ENCODE measurements at regions not wholly inside any gene's neighbourhood (a gene's known extent, or its start where the extent isn't known, plus 50 kb on each side); places are given as distances from the start of the nearest gene placed in this dataset.

GRCh38 chr1:30484668-30485067 is 238.7 kb downstream of the MATN1 start:
- no peak for DNase-seq
- TF ChIP-seq GATA1 (IDR thresholded peaks at IDR 0.05; ENCODE audit: low read depth, low read length), result no peak
- TF ChIP-seq POLR2A (IDR thresholded peaks at IDR 0.05; ENCODE audit: low read length), result no peak

GRCh38 chr1:30479575-30479974 is 243.8 kb downstream of the MATN1 start:
- TF ChIP-seq GATA1 (IDR thresholded peaks at IDR 0.05; ENCODE audit: low read depth, low read length) (no peak), POLR2A (IDR thresholded peaks at IDR 0.05; ENCODE audit: low read length) (no peak)

GRCh38 chr1:30478799-30479563 is 244.4 kb downstream of the MATN1 start:
- no peak for DNase-seq
- TF ChIP-seq GATA1 (IDR thresholded peaks at IDR 0.05; ENCODE audit: low read depth, low read length) (no peak), POLR2A (IDR thresholded peaks at IDR 0.05; ENCODE audit: low read length) (no peak)

More at GRCh38 chr1:30479575-30479974, 243.8 kb downstream of the MATN1 start:
- DNase-seq, result no peak

GRCh38 chr1:30478283-30478682 is 245.1 kb downstream of the MATN1 start:
- TF ChIP-seq GATA1 (IDR thresholded peaks at IDR 0.05; ENCODE audit: low read depth, low read length) (no peak), POLR2A (IDR thresholded peaks at IDR 0.05; ENCODE audit: low read length) (no peak)
- DNase-seq, result no peak

- TF ChIP-seq POLR2A (IDR thresholded peaks at IDR 0.05; ENCODE audit: low read length) (no peak), GATA1 (IDR thresholded peaks at IDR 0.05; ENCODE audit: low read depth, low read length) (no peak)
- no peak for DNase-seq
These were observed 245.8 kb downstream of the MATN1 start for GRCh38 chr1:30477588-30477987.

GRCh38 chr1:30476911-30477459 is 246.4 kb downstream of the MATN1 start:
- DNase-seq, result no peak
- TF ChIP-seq GATA1 (IDR thresholded peaks at IDR 0.05; ENCODE audit: low read depth, low read length) (no peak), POLR2A (IDR thresholded peaks at IDR 0.05; ENCODE audit: low read length) (no peak)

- TF ChIP-seq GATA1 (IDR thresholded peaks at IDR 0.05; ENCODE audit: low read depth, low read length), result no peak
- no peak for TF ChIP-seq POLR2A (IDR thresholded peaks at IDR 0.05; ENCODE audit: low read length)
- no peak for DNase-seq
These were observed 246.9 kb downstream of the MATN1 start for GRCh38 chr1:30476476-30476875.

GRCh38 chr1:30475966-30476365 is 247.4 kb downstream of the MATN1 start:
- no peak for DNase-seq
- TF ChIP-seq GATA1 (IDR thresholded peaks at IDR 0.05; ENCODE audit: low read depth, low read length), result no peak
- no peak for TF ChIP-seq POLR2A (IDR thresholded peaks at IDR 0.05; ENCODE audit: low read length)

GRCh38 chr1:30475201-30475600 is 248.2 kb downstream of the MATN1 start:
- no peak for TF ChIP-seq POLR2A (IDR thresholded peaks at IDR 0.05; ENCODE audit: low read length)
- no peak for TF ChIP-seq GATA1 (IDR thresholded peaks at IDR 0.05; ENCODE audit: low read depth, low read length)
- no peak for DNase-seq

GRCh38 chr1:30474818-30475200 is 248.6 kb downstream of the MATN1 start:
- TF ChIP-seq POLR2A (IDR thresholded peaks at IDR 0.05; ENCODE audit: low read length) (no peak), GATA1 (IDR thresholded peaks at IDR 0.05; ENCODE audit: low read depth, low read length) (no peak)
- no peak for DNase-seq

GRCh38 chr1:30473922-30474817 is 249.2 kb downstream of the MATN1 start:
- TF ChIP-seq POLR2A (IDR thresholded peaks at IDR 0.05; ENCODE audit: low read length), result no peak
- TF ChIP-seq GATA1 (IDR thresholded peaks at IDR 0.05; ENCODE audit: low read depth, low read length), result no peak
- DNase-seq, result no peak

- DNase-seq, result no peak
These were observed 250.9 kb downstream of the MATN1 start for GRCh38 chr1:30472526-30472925.

GRCh38 chr1:30472009-30472408 is 251.4 kb downstream of the MATN1 start:
- DNase-seq, result no peak
- no peak for TF ChIP-seq GATA1 (IDR thresholded peaks at IDR 0.05; ENCODE audit: low read depth, low read length)
- no peak for TF ChIP-seq POLR2A (IDR thresholded peaks at IDR 0.05; ENCODE audit: low read length)

More at GRCh38 chr1:30472526-30472925, 250.9 kb downstream of the MATN1 start:
- TF ChIP-seq GATA1 (IDR thresholded peaks at IDR 0.05; ENCODE audit: low read depth, low read length) (no peak), POLR2A (IDR thresholded peaks at IDR 0.05; ENCODE audit: low read length) (no peak)

GRCh38 chr1:30471307-30471706 is 252.1 kb downstream of the MATN1 start:
- no peak for DNase-seq
- no peak for TF ChIP-seq POLR2A (IDR thresholded peaks at IDR 0.05; ENCODE audit: low read length)
- no peak for TF ChIP-seq GATA1 (IDR thresholded peaks at IDR 0.05; ENCODE audit: low read depth, low read length)

Measured in erythroblast (primary cell).